K562 (cell line): ENCODE measurements at regions not wholly inside any gene's neighbourhood (a gene's known extent, or its start where the extent isn't known, plus 50 kb on each side); places are given as distances from the start of the nearest gene placed in this dataset.

ENCODE experiments used
- ATAC-seq: fragments of 200-7000 bp; cut with Tn5 transposase; 3 replicates; pipeline ENCODE4 v1.9.1; 2020; ENCODE audit warnings: moderate library complexity
- BruUV-seq: library from RNA; stranded (reverse); fragments of 400-500 nt; replicated peaks from 2 replicates; lab custom pipeline; 2021; lab: Mats Ljungman, UMichigan
- CTCF ChIA-PET: fragments of 300-600 bp; formaldehyde crosslinking; extraction: SDS; loops from one replicate; lab custom pipeline; 2021; ENCODE audit warnings: low intra/inter-chr PET ratio; lab: Yijun Ruan, JAX
- POLR2A ChIA-PET: fragments of 300-600, 350-650 bp; sonication (Branson Sonifier 250); formaldehyde crosslinking; extraction: SDS; loops from one replicate; lab custom pipeline; 2021; ENCODE audit warnings: antibody characterized with exemption, inconsistent platforms; lab: Yijun Ruan, JAX
- DNase-seq, 4 experiments: peaks; one replicate each; pipeline versions ENCODE4 v3.0.0 to v3.0.0-alpha.2; 2011 to 2018; ENCODE audit warnings: low spot score in 3 of 4, mixed read lengths in 3 of 4; ENCODE audit errors: extremely low read depth in 1 of 4
- FAIRE-seq: peaks from 2 replicates; lab custom pipeline; 2011; peaks lifted over from hg19 to GRCh38; lab: Jason Lieb, UNC
- H2AFZ ChIP-seq: 2 replicates; pipeline ENCODE4 v1.6.0; 2011; ENCODE audit warnings: low read depth, low read length, control low read depth, inconsistent platforms
- H3K27ac ChIP-seq: fragments of 200-600 bp; 3 replicates; pipeline ENCODE4 v1.8.0; 2011; ENCODE audit warnings: low read depth, mild to moderate bottlenecking, control low read depth, inconsistent platforms, low read length, moderate library complexity, mixed read lengths; ENCODE audit errors: extremely low read depth
- H3K27me3 ChIP-seq, 2 experiments: fragments of 300-600 bp in 1 of 2; 2 replicates in 1 of 2; 3 replicates in 1 of 2; pipeline versions ENCODE4 v1.6.0 to v1.8.0; 2011; ENCODE audit warnings: inconsistent platforms in 2 of 2, low read length in 2 of 2, mild to moderate bottlenecking in 1 of 2, mixed read lengths in 1 of 2, moderate library complexity in 1 of 2; ENCODE audit not compliant: control insufficient read depth in 2 of 2, insufficient read depth in 2 of 2
- H3K36me3 ChIP-seq: fragments of 300-600 bp; 3 replicates; pipeline ENCODE4 v1.8.0; 2011; ENCODE audit warnings: mild to moderate bottlenecking, low read length, inconsistent platforms; ENCODE audit not compliant: control insufficient read depth, insufficient read depth
- H3K4me1 ChIP-seq, 2 experiments: fragments of 200-600 bp in 1 of 2; replicated peaks in 1 of 2; 2 replicates in 1 of 2; 3 replicates in 1 of 2; pipeline versions ENCODE4 v1.5.1 to v1.8.0; 2011; ENCODE audit warnings: inconsistent platforms in 2 of 2, low read length in 2 of 2, mild to moderate bottlenecking in 1 of 2, mixed read lengths in 1 of 2, moderate library complexity in 1 of 2; ENCODE audit not compliant: control insufficient read depth in 2 of 2, insufficient read depth in 2 of 2
- H3K4me2 ChIP-seq: 2 replicates; pipeline ENCODE4 v1.6.1; 2011; ENCODE audit warnings: low read length, control low read depth, inconsistent platforms, mixed read lengths; ENCODE audit not compliant: insufficient read depth
- H3K4me3 ChIP-seq: fragments of 200-600 bp; sonication (generic), shearing (Covaris generic); 2 replicates; pipeline ENCODE4 v1.5.1; 2016; ENCODE audit warnings: control low read depth, inconsistent platforms
- H3K79me2 ChIP-seq: fragments of 200-600 bp; 3 replicates; pipeline ENCODE4 v1.8.0; 2011; ENCODE audit warnings: low read length, inconsistent platforms; ENCODE audit not compliant: control insufficient read depth, insufficient read depth
- H3K9ac ChIP-seq, 2 experiments: 2 replicates each; pipeline versions ENCODE4 v1.6.0 to v1.6.1; 2011; ENCODE audit warnings: low read depth in 2 of 2, low read length in 2 of 2, control low read depth in 1 of 2, inconsistent platforms in 1 of 2, mild to moderate bottlenecking in 1 of 2, mixed read lengths in 1 of 2; ENCODE audit not compliant: insufficient read depth in 1 of 2
- H3K9me1 ChIP-seq: one replicate; pipeline ENCODE4 v1.6.0; 2011; ENCODE audit warnings: inconsistent platforms, mild to moderate bottlenecking, low read length, moderate library complexity; ENCODE audit not compliant: control insufficient read depth, insufficient read depth
- H3K9me3 ChIP-seq: replicated peaks from 2 replicates; pipeline ENCODE4 v1.5.1; 2011; ENCODE audit warnings: low read depth, low read length, inconsistent platforms; ENCODE audit not compliant: control insufficient read depth, insufficient read depth
- H4K20me1 ChIP-seq: replicated peaks from 2 replicates; pipeline ENCODE4 v1.6.1; 2011; ENCODE audit warnings: low read length, inconsistent platforms, mixed read lengths; ENCODE audit not compliant: control insufficient read depth, insufficient read depth
- NCOA6 ChIP-seq: fragments of 450-650 bp; IDR thresholded peaks from 2 replicates; pipeline ENCODE4 v1.6.1; 2017; ENCODE audit warnings: mild to moderate bottlenecking
- RERE ChIP-seq: sonication (generic); formaldehyde crosslinking; IDR thresholded peaks from 2 replicates; pipeline ENCODE4 v1.8.0; 2023; ENCODE audit warnings: missing genetic modification reagents, mild to moderate bottlenecking, borderline replicate concordance
- ZNF583 ChIP-seq: fragments of 250-450 bp; sonication (Bioruptor Pico); IDR thresholded peaks from 2 replicates; pipeline ENCODE4 v1.4.0; 2020
- ZNF75A ChIP-seq: fragments of 450-650 bp; formaldehyde crosslinking; IDR thresholded peaks from 2 replicates; pipeline ENCODE4 v1.4.0; 2020; ENCODE audit warnings: mild to moderate bottlenecking
- WGBS: fragments of 100-300 bp; shearing (Covaris generic); methylation state at CpG from one replicate; pipeline ENCODE4 v1.1.6; 2016; ENCODE audit warnings: low coverage, mixed read lengths; ENCODE audit not compliant: insufficient coverage; ENCODE audit errors: missing lambda C conversion rate; 5-methylcytosine and 5-hydroxymethylcytosine counted together
- in situ Hi-C: fragments of 300-500 bp; cut with MboI; formaldehyde crosslinking; loops from 4 replicates; pipeline ENCODE4 v1.15.0; 2018; ENCODE audit warnings: inconsistent platforms, mixed read lengths
- intact Hi-C: fragments of 100-400 bp; cut with micrococcal nuclease; formaldehyde crosslinking; loops from 2 replicates; pipeline ENCODE4 v1.14.2; 2022

- DNase-seq (no peak), FAIRE-seq (no peak), ATAC-seq (no peak)
- H3K27me3 ChIP-seq = no peaks in the 10 kb centered on the region
- CTCF ChIA-PET = no interaction called here
- in situ Hi-C loops = no loop called here
- TF ChIP-seq NCOA6 (no peak), ZNF583 (CRISPR knock-in tag) (no peak), ZNF75A (CRISPR knock-in tag) (no peak), RERE (CRISPR knock-in tag) (no peak)
- no peaks in the 10 kb centered on the region for H3K4me1 ChIP-seq
- H3K27ac ChIP-seq = no peak overlapping the region
- WGBS = 3% methylated on average over 3 of the region's 3 CpGs
- no peaks in the 10 kb centered on the region for H3K36me3 ChIP-seq
- H2AFZ ChIP-seq = no peak overlapping the region
- intact Hi-C loops = no loop called here
- H3K9me1 ChIP-seq = no peaks in the 10 kb centered on the region
- no peak overlapping the region for H3K9ac ChIP-seq
- H3K79me2 ChIP-seq = no peaks in the 10 kb centered on the region
- BruUV-seq = no TSS peak
- H3K4me2 ChIP-seq = no peak overlapping the region
- H3K9me3 ChIP-seq = no peaks in the 10 kb centered on the region
- H4K20me1 ChIP-seq = no peaks in the 10 kb centered on the region
- H3K4me3 ChIP-seq = no peak overlapping the region
- POLR2A ChIA-PET = no interaction called here
Observed at GRCh38 chr16:51549836-51550235, 398.8 kb upstream of the SALL1 start.
